ENCODE measurements at regions not wholly inside any gene's neighbourhood (a gene's known extent, or its start where the extent isn't known, plus 50 kb on each side); places are given as distances from the start of the nearest gene placed in this dataset.

DNA sequence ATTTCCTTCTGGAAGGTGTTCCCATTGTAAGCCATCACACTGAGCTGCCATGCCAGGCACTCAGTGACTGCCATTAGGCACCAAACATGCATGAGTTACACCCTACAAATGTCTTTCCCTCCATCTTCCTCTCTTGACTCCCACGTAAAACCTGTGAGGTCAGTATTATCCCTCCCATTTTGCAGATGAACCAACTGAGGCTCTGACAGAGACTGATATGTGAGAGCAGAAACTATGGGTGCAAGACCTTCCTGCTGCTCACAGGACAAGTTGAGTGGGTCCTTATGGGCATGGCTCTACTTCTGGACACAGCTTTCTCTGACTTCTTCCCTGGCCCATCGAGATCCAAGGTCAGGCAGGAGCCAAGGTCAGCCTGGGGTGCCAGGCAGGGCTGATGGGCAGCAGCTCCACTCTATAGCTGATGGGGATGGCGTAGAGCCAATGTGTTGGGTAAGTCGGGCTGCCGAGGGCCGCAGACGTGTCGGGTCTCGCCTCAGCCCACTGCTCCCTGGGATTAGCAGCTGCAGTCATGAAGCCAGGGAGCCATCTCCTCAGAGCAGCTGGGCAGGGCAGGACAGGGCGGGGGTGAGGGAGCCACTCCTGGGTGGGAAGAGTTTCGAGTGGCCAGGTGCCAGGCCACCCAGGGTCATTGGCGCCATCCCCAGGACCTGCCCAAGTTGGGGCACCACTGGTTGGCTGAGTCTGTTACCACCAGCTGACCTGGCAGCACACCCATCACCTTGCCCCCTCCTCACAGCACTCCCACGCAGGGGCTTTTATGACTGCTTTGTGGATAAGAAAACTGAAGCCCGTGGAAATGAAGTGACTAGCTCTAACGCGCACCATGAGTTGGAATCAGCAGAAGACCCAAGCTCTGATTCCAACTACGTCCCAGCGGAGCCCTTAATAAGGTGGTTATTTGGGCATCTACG is 117.8 kb upstream of the ZMIZ1 start:
- DNase-seq (ENCODE audit: extremely low read depth, low read depth, low spot score), result no peak

DNA sequence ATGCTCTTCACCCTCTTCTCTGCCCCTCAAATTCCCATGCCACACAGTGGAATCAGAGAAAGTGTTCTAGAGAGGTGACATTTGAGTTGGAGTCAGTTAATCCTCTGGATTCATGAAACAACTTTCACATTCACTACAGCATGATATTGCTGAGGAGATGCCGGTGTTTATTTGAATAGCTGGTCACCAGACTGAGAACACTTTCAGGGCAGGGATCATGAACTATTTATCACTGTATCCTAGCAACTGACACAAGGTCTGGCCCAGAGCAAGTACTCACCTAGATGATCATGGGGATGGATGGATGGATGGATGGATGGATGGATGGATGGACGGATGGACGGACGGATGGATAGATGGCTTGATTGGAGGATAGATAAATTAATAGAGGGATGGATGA is 116.7 kb upstream of the ZMIZ1 start:
- DNase-seq (ENCODE audit: extremely low read depth, low read depth, low spot score), result no peak

DNA sequence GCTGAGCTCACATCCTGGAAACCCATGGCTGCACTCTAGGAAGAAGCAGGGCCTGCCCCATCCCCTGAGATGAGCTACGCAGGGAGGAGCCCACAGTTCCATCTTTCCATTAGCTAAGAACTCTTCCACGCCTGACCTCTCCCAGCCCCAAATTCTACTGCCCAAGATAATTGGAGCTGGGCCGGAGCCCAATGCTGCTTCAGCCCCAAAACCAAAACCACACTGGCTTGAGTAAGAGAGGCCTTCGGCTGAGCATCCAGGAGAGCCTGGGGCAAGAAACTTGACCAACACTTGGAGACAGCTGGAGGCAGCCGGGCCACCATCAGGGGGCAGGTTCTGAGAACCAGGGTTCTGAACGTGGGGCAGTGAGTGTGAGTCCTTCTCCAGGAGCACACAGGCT is 116.1 kb upstream of the ZMIZ1 start:
- no peak for DNase-seq (ENCODE audit: extremely low read depth, low read depth, low spot score)

DNA sequence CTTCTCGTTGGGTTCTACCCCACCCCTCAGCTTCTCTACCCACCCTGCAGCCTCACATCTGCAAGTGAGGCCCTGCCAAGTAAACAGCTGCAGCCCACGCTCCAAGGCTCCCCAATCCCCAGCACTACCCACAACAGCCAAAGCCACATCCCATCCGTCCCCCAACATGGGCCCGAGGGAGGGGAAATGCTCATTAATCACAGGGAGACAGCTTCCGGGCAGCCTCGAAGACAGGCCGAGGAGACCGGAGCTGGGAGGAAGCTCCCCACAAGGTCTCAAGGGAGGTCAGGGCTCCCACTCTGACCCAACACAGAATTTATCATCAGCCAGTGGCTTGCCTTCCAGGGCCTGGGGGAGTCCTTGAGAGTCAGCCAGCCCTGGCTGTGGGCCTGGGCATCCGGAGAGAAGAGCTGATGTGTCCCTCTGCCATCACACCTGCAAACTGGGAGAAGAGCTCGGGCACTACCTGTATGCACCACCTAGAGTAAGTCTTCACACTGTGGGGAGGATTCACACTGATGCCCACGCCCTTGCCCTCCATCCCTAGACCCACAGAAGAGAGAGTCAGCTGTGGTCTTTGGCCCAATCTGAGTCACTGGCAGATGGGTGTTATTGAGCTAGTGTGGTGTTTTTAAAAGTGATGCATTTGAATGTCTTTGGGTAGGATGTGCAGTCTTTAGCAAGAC is 115.5 kb upstream of the ZMIZ1 start:
- DNase-seq (ENCODE audit: extremely low read depth, low read depth, low spot score), result no peak

DNA sequence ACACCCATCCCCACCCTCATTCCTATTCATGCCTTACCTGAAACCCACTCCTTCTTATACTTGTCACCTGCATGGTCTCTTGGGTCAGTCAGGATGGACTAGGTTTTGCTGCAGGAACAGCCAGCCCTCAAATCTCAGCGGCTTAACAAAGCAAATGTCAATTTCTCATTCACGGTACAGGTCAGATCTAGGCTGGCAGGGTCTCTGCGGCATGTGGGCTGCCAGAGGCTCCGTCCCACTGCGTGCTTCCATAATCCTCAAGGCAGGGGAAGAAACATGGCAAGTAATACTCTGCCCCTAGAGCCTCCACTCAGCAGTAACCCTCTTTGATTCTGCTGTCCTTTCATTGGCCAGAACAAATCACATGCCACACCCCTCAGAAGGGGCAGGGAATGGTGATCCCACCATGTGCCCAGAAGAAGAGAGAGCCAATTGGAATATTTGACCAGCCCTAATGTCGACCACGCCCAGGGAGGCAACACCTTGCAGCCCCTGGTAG is 114.9 kb upstream of the ZMIZ1 start:
- DNase-seq (ENCODE audit: extremely low read depth, low read depth, low spot score), result no peak

DNA sequence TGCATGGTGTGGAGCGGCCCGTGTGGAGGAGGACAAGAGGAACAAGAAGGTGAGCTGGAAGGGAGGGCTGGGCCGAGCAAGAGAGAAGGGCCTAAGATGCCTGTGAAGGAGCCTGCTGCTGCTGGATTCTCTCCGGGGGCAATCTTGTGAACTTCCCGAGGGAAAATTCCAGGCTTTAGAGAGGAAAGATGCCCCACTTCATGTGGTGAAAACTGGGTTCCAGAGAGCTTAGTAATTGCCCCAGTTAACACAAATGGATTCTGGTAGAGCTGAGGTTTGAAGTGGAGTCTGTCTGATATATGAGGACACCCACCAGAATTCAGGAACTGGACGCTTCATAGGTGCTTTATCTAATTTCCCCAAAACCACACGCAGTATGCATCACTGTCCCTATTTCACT is 114.1 kb upstream of the ZMIZ1 start:
- DNase-seq (ENCODE audit: extremely low read depth, low read depth, low spot score), result no peak

DNA sequence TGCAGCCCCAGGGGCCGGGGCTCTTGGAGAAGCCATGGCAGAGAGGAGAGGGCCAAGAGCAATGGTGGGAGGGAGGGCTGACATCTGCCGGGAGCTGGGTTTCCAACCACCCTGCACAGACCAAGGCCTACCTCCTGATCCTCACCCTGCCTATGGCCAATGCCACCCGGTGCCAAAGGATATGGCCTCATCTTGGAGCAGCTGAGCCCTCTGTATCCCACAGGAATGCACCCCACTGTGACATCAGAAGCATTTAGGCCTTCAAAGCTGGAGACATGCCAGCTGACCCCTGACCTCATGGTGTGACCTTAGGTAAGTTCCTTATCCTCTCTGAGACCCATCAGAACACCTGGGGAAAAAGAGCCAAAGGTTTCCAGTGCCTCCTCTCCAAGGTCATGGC is 113.6 kb upstream of the ZMIZ1 start:
- no peak for DNase-seq (ENCODE audit: extremely low read depth, low read depth, low spot score)

DNA sequence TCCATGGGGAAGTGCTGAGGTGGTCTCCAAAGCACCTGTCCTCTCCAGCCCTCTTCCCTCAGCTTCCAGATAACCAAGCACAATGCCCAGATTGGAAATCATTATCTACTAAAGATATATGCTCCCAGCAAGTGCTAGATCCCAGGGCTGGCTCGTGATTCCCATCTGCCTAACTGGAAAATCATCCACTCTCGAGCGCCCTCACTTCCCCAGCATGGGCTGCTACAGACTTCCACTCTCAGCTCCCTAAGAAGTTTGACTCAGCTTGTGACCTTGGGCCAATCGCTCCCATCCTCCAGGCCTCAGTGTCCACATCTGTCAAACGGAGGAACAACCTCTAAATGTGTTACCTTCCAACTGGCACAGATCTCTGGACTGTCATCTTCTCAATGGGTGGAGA is 112.4 kb upstream of the ZMIZ1 start:
- DNase-seq (ENCODE audit: extremely low read depth, low read depth, low spot score), result no peak

DNA sequence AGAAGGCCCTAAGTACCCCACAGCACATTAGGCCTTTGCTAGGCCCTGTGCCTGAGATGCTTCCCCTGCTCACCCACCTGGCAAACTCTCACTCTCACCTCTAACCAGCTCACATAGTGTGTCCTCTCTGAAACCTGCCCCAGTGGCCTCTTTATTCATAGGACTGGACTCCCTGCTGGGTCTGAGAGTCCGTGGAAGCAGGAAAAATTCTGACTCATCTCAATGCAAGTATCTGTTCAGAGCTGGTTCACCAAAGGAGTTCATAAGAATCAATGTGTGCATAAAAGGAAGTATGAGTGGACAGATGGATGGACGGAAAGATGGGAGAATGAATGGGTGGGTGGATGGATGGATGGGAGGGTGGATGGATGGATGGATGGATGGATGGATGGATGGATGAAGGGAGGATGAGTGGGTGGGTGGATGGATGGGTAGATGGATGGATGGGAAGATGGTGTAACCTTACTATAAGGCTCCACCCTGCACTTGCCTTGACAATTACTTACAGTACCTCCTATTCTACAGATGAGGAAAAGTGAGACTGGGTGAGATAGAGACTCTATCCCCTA is 111.2 kb upstream of the ZMIZ1 start:
- DNase-seq (ENCODE audit: extremely low read depth, low read depth, low spot score), result no peak

DNA sequence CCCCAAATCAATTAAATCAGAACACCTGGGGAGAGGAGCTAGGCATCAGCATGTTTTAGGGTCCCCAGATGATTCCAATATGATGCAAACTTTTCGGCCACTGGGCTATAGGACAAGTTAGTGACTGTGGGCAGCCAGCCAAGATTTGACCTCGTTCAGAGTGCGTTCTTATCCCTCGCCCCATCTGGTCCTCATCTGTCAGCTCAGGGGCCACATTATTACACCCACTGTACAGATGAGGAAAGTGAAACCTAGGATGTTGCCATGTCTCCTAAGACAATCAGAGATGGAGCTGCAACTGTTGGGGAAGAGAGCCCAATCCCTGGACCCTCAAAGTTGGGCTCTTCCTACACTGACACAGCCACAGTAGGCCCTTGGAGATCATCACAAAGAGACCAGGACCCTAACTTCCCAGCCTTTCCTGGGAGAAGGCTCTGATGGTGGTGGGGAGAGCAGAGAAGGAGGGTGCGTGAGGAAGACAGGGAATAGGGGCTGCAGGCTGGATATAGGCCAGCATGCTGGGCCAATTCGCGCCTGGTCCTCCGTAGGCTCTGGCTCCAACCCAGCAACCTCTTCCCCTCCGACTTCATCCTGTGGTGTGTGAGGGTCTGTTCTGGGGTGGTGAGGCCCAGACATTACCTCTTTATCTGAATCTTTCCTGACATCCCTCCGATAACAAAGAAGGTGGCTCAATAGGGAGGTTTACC is 109.4 kb upstream of the ZMIZ1 start:
- DNase-seq (ENCODE audit: extremely low read depth, low read depth, low spot score), result no peak

DNA sequence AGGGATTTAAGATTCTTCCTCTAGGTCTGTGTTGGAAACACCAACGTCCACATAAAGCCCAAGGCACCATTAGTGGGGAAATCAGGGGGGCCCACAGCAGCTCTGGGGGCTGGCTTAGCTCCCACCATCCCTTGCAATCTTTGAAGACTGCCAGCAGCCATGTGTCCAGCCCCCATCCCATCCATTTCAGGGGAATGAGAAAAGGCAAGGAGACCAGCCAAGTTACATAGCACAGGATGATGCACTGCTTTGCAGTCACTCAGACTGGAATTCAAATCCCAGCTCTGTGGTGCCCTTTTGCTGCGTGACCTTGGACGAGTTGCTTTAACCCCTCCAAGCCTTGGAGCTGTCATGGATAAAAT is 108.9 kb upstream of the ZMIZ1 start:
- no peak for DNase-seq (ENCODE audit: extremely low read depth, low read depth, low spot score)

DNA sequence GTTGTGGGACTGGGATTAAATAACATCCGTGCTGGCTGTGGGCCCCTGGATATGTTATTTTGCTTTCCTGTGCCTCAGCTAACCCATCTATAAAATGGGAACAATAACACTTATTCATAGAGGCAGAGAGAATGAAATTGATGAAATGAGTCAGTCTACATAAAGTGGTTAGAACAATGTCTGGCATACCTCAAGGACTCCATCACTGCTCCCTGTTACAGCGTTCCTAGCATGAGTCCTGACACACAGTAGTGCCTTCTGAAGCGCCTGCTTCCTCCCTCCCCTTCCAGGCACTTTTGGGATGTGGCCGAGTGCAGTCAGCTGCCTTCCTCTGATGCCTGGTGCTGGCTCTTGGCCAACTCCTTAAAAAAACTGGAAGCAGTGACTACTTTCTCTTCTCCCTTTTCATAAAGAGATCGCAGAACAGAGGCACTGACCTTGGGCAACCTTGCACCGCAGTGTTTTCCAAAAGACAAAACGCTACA is 108.4 kb upstream of the ZMIZ1 start:
- no peak for DNase-seq (ENCODE audit: extremely low read depth, low read depth, low spot score)

DNA sequence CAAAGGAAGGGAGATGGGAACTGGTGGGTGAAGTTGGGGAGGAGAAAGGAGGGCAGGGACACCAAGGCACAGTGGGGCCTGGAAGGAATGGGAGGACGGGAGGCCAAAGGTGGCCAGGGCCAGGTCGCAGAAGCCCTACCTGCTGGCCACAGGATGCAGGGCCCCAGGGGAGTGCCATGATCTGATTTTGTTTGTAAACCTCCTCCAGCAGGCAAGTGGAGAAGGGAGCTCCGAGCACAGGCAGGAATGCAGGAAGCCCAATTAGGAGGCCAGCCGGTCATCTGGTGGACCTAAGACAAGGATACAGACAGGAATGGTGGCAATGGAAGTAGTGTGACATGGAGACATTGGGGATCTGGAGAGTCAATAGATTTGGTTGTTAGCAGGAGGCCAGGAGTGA is 107.0 kb upstream of the ZMIZ1 start:
- no peak for DNase-seq (ENCODE audit: extremely low read depth, low read depth, low spot score)

DNA sequence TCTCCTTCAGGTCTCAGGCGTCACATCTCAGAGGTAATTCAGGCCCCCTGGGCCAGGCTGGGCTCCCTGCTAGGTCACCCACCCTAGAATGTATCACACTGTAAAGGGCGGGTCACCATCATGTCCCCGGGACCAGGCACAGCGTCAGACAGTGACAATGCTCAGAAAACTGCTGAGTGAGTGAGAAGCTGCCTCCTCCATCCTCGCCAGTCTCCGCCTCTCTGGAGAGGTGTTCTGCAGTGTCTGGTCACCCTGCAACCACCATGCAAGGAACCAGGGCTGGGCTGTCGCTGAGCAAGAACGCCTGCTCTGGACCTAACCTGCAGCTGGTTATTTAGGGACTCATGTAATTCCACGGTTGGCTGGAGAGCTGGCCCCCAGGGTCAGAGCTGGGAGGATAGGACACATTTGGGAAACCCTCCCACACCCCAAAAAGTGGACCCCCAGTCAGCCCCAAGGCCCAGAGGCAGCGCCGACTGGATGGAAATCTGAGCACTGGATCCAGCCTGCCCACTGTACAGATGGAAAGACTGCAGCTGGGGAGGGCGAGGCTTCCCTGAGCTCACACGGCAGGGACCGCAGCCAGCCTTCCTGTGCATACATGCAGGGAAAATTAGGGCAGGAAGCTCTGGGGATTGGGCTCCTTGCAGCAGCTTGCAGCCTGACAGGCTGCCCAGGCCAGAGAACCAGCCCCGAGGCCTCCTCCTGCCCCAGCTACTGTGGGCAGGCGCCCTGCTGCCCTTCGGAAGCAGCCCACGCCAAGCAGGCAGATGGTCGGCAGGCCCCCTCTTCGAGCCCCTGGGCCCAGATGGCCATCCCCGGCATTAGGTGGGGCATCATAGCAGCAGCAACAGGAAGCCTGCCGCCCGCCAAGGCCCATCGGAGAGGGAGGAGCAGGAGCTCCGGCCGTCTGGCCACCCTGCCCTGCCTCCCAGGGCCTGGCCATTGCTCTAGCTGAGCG is 105.4 kb upstream of the ZMIZ1 start:
- no peak for DNase-seq (ENCODE audit: extremely low read depth, low read depth, low spot score)

DNA sequence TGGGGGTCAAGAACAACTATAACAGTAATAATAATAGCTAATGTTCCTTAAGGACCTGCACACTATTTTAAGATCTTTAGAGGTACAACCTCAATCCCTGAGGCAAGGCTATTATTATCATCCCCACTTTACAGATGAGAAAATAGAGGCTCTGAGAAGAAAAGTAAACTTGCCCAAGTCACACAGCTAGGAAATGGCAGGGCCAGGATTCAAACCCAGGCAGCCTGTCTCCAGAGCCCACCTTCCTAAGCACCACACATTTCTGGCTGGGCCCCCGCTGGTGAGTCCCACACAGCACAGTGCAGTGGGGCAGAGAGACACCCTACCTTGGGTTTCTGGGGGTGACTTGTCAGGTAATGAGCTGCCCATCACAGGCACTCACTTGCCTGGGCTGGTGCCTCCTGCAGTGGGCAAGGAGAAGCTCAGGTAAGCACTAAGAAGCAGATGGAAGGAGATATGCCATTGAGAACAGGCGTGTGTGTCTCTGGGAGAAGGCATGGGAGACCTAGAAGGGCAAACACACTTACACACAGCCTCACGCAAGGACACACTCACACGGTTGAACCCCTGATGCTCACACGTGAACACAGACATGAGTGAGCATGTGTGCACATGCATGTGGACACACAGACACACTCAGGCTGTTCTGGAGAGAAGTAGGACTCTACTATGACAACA is 104.4 kb upstream of the ZMIZ1 start:
- DNase-seq (ENCODE audit: extremely low read depth, low read depth, low spot score), result no peak

DNA sequence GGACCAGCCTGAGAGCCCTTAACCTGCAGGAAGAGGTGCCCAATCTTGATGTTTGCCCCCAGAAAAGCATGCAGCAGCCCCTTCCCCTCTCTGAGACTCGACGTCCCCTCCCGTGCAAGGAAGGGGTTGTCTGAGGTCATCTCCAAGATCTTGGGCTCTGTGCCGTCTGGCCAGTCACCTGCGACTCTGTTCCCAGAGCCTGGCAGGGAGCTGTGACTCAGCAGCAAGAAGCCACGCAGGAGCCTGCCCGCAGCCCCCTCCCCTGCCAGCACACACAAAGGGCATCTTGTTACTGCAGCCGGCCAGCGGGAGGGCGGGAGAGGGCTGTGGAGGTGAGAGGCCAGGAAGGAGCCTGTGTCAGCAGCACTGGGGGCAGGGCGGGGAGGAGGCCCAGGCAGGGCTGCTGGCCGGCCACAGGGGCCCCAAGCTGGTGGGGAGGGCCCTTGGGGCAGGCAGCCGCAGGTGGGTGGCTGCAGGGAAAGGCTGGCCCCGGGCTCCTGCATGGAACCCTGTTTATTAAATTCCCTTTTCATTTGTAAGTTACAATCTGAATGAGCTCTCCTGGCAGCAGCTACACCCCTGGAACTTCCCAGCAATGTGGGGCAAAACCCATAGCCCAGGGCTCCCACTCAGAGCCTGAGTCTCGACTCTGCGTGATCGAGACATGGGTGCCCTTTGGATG is 103.7 kb upstream of the ZMIZ1 start:
- no peak for DNase-seq (ENCODE audit: extremely low read depth, low read depth, low spot score)

DNA sequence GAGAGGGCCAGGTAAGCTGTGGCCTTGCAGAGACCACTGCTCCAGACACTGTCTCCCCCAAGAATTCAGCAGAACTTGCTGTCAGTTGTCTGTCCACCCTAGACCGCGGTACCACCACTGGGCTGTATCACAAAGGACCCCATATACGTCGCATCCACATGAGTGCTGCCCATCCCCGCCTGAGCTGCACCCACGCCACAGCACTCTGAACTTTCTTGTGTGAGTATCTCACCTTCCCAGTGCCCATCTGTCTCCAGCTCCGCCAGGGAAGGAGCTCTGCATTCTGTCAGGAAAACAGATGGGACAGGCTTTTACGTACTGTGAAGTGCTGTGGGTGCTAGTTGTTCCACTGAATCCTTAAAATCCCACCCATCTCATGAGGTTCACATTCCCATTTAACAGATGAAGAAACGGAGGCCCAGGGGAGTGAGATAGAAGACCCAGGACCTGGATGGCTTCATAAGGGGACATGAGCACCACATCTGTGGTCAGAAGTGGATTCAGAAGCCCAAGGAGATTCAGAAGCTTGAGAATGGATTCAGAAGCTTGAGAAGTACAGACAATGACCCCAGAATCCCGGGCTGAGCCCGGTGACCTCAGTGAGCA is 102.5 kb upstream of the ZMIZ1 start:
- DNase-seq (ENCODE audit: extremely low read depth, low read depth, low spot score), result no peak

DNA sequence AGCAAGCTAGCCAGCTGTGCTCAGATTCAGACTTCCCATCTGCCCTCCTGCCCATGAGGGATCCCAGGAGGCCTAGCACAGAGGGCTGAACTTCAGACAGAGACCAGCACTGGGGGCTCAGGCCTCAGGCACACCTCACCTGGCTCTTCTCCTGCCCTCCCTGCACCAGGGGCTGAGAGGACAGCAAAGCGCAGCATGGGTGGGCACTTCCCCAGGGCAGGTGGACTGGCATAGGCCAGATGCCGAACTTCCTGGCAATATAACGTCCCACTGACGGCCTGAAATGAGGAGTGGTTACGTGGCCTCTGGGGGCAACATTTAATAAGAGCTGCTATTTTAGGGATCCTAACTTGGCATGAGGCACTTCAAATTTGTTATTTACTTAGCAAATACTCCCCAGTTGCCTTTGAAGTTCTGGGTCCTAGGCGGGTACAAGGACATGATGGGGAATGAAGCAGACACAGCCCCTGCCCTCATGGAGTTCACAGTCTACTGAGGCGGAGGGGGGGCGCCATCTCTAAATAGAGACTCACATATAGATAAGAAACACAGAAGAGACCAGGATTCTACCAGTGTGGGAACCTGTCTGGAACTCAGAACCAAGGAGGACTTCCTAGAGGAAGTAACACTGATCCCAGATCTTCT is 101.8 kb upstream of the ZMIZ1 start:
- no peak for DNase-seq (ENCODE audit: extremely low read depth, low read depth, low spot score)
